Endothelial cell (in vitro differentiated cells): ENCODE measurements at regions not wholly inside any gene's neighbourhood (a gene's known extent, or its start where the extent isn't known, plus 50 kb on each side); places are given as distances from the start of the nearest gene placed in this dataset.

Experiments used
- DNase-seq: peaks from one replicate; pipeline ENCODE4 v3.0.0; 2021; ENCODE audit warnings: low spot score
- H3K27ac Mint-ChIP-seq: one replicate; pipeline ENCODE4 v1.8.0; 2021; ENCODE audit warnings: mixed read lengths, inconsistent platforms; ENCODE audit not compliant: unreplicated experiment
- H3K27me3 Mint-ChIP-seq: one replicate; pipeline ENCODE4 v1.8.0; 2021; ENCODE audit warnings: mild to moderate bottlenecking, moderate library complexity, mixed read lengths, inconsistent platforms; ENCODE audit not compliant: unreplicated experiment
- H3K36me3 Mint-ChIP-seq: one replicate; pipeline ENCODE4 v1.8.0; 2021; ENCODE audit warnings: mild to moderate bottlenecking, low read depth, mixed read lengths, inconsistent platforms; ENCODE audit not compliant: unreplicated experiment
- H3K4me1 Mint-ChIP-seq: one replicate; pipeline ENCODE4 v1.8.0; 2021; ENCODE audit warnings: mild to moderate bottlenecking, mixed read lengths, inconsistent platforms; ENCODE audit not compliant: unreplicated experiment
- H3K4me3 Mint-ChIP-seq: one replicate; pipeline ENCODE4 v1.8.0; 2021; ENCODE audit warnings: mild to moderate bottlenecking, mixed read lengths, inconsistent platforms; ENCODE audit not compliant: unreplicated experiment
- H3K9me3 Mint-ChIP-seq: one replicate; pipeline ENCODE4 v1.8.0; 2021; ENCODE audit warnings: mixed read lengths, inconsistent platforms; ENCODE audit not compliant: unreplicated experiment
- CTCF ChIP-seq: fragments of 200-600 bp; sonication (generic); IDR thresholded peaks from one replicate; pipeline ENCODE4 v1.5.0; 2021; ENCODE audit warnings: antibody characterized with exemption; ENCODE audit not compliant: unreplicated experiment

DNA sequence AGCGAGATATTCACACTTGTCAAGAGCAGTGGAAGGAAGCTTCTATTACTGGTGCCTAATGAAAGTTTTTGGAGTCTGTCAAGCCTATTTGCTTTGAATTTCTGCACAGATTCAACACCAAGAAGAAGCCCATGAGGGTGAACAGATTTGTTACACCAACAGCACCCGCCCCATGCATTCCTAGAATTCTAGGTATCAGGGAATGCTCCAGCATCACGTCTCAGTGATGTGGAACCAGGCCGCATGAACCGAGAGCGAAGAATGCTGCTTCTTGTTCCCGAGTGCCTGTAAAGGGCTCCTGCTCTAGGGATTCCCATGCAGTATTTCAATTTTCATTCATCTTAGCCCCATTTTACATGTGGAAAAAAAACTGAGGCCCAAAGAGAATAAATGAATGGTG is 69.7 kb downstream of the KCNF1 start:
- Mint-ChIP-seq H3K9me3 (no peaks in the 10 kb centered on the region), H3K4me3 (no peak overlapping the region), H3K36me3 (no peaks in the 10 kb centered on the region), H3K27ac (no peak overlapping the region), H3K27me3 (peaks cover 6% of the 10 kb centered on the region), H3K4me1 (peaks cover 10% of the 10 kb centered on the region)
- TF ChIP-seq CTCF: no peak
- no peak for DNase-seq

- no peaks in the 10 kb centered on the region for H3K36me3 Mint-ChIP-seq
- no peaks in the 10 kb centered on the region for H3K9me3 Mint-ChIP-seq
- H3K27ac Mint-ChIP-seq: no peak overlapping the region
- no peak for TF ChIP-seq CTCF
- peaks cover 10% of the 10 kb centered on the region for H3K4me1 Mint-ChIP-seq
- H3K4me3 Mint-ChIP-seq: no peak overlapping the region
- H3K27me3 Mint-ChIP-seq: peaks cover 6% of the 10 kb centered on the region
- DNase-seq: no peak
These were observed 70.3 kb downstream of the KCNF1 start for GRCh38 chr2:10981941-10982431.

DNA sequence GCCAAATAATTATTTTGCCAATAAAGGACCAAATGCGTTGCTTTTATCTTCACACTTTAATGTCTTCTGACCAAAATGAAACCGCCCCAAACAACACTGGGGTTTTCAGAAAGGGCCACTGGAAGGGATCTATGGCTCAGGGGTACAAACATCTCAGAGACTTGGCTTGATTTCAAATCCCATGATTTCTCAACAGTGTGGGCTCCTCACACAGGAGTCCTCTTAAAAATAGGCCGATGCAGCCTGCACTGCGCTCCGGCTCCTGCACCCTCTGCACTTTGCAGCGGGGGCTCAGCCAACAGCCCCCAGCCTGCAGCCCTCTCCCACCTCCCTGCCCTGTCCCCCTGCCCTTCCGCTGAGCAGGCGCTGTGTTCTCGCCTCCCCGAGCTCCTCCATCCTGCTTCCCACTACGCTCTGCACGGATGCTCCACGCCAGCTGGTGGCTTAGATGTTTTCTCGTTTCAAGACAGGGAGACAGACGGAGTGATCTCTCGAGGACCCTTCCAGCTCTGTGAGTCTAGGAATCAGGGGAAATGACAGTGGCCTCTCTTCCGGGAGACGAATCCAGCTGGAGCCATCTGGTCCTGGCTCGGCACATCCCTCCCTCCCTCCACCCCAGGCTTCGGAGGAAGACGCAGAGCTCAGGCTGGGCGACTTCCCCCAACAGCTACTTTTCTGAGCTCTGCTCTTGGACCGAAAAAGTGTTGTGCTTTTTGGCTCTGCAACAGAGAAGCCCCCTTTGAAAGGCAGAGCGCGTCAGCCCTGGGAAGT is 71.4 kb downstream of the KCNF1 start:
- Mint-ChIP-seq H3K4me1 (peaks cover under 1% of the 10 kb centered on the region), H3K36me3 (no peaks in the 10 kb centered on the region), H3K4me3 (no peak overlapping the region), H3K9me3 (no peaks in the 10 kb centered on the region), H3K27me3 (peaks cover 6% of the 10 kb centered on the region), H3K27ac (no peak overlapping the region)
- TF ChIP-seq CTCF: no peak
- DNase-seq: no peak

DNA sequence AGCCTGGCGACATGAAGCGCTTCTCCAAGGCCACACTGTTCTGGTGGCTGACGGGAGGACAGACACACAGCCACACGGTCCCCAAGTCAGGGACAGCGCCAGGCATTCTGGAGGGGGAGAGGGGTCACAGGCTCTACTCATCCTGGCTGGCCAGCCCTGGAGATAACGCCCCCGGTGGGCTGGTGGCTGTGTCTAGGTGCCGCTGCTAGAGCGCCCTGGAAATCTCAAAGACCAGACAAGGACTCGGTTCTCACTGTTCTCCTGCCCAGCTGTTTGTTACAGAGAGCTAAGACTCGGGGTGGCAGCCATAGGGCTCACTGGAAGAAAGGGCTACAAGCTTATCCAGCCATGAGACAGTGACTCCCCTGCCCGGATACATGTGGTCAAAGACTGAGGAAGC is 72.0 kb downstream of the KCNF1 start:
- H3K4me1 Mint-ChIP-seq: no peaks in the 10 kb centered on the region
- TF ChIP-seq CTCF: no peak
- no peak for DNase-seq
- H3K9me3 Mint-ChIP-seq: no peaks in the 10 kb centered on the region
- H3K36me3 Mint-ChIP-seq: no peaks in the 10 kb centered on the region
- H3K27me3 Mint-ChIP-seq: peaks cover 6% of the 10 kb centered on the region
- H3K4me3 Mint-ChIP-seq: no peak overlapping the region
- no peak overlapping the region for H3K27ac Mint-ChIP-seq

- no peak for TF ChIP-seq CTCF
- Mint-ChIP-seq H3K4me3 (no peak overlapping the region), H3K27me3 (peaks cover 2% of the 10 kb centered on the region), H3K27ac (no peak overlapping the region), H3K36me3 (no peaks in the 10 kb centered on the region), H3K9me3 (no peaks in the 10 kb centered on the region), H3K4me1 (no peaks in the 10 kb centered on the region)
- DNase-seq: no peak
These were observed 72.8 kb downstream of the KCNF1 start for GRCh38 chr2:10984418-10985135.
